Endodermal cell (in vitro differentiated cells): ENCODE measurements at regions not wholly inside any gene's neighbourhood (a gene's known extent, or its start where the extent isn't known, plus 50 kb on each side); places are given as distances from the start of the nearest gene placed in this dataset.
"Not testable (repeated sequence)": the region's sequence is repeated elsewhere in the genome, so short reads cannot be mapped to it uniquely, and the experiment has no call there.

ENCODE experiments used
- DNase-seq: peaks from one replicate; pipeline ENCODE4 v3.0.0-alpha.2; 2017
- H3K27ac ChIP-seq: 2 replicates; pipeline ENCODE4 v1.5.1; 2013; ENCODE audit warnings: mild to moderate bottlenecking, low read depth, low read length, moderate library complexity
- H3K27me3 ChIP-seq: 2 replicates; pipeline ENCODE4 v1.6.1; 2013; ENCODE audit warnings: mild to moderate bottlenecking, low read length, moderate library complexity; ENCODE audit not compliant: insufficient read depth, control insufficient read depth, poor library complexity, severe bottlenecking
- H3K36me3 ChIP-seq: 2 replicates; pipeline ENCODE4 v1.7.0; 2013; ENCODE audit warnings: mild to moderate bottlenecking, low read length, moderate library complexity; ENCODE audit not compliant: control insufficient read depth, insufficient read depth
- H3K4me1 ChIP-seq: one replicate; pipeline ENCODE4 v1.7.0; 2013; ENCODE audit warnings: low read length; ENCODE audit not compliant: control insufficient read depth, insufficient read depth
- H3K4me3 ChIP-seq: 2 replicates; pipeline ENCODE4 v1.5.1; 2013; ENCODE audit warnings: mild to moderate bottlenecking, low read length, moderate library complexity
- H3K9ac ChIP-seq: 2 replicates; pipeline ENCODE4 v1.6.1; 2013; ENCODE audit warnings: mild to moderate bottlenecking, low read length, moderate library complexity; ENCODE audit not compliant: poor library complexity, severe bottlenecking; ENCODE audit errors: extremely low read depth
- H3K9me3 ChIP-seq: 2 replicates; pipeline ENCODE4 v1.6.1; 2013; ENCODE audit warnings: mild to moderate bottlenecking, low read length, moderate library complexity; ENCODE audit not compliant: control insufficient read depth
- H3K27ac Mint-ChIP-seq: 2 replicates; pipeline ENCODE4 v1.8.0; 2020; ENCODE audit warnings: mixed read lengths
- H3K27me3 Mint-ChIP-seq: 2 replicates; pipeline ENCODE4 v1.8.0; 2021; ENCODE audit warnings: mild to moderate bottlenecking, mixed read lengths; ENCODE audit not compliant: insufficient read depth
- H3K36me3 Mint-ChIP-seq: 2 replicates; pipeline ENCODE4 v1.8.0; 2020; ENCODE audit warnings: low read depth, mixed read lengths
- H3K4me1 Mint-ChIP-seq: 2 replicates; pipeline ENCODE4 v1.8.0; 2020; ENCODE audit warnings: mixed read lengths
- H3K4me3 Mint-ChIP-seq: 2 replicates; pipeline ENCODE4 v1.8.0; 2020; ENCODE audit warnings: mild to moderate bottlenecking, moderate library complexity, mixed read lengths
- H3K9me3 Mint-ChIP-seq: 2 replicates; pipeline ENCODE4 v1.8.0; 2020; ENCODE audit warnings: mild to moderate bottlenecking, mixed read lengths
- WGBS, 2 experiments: methylation state at CpG; one replicate each; pipeline versions ENCODE4 v1.1.5 to v1.1.7; 2013; ENCODE audit warnings: missing lambda C conversion rate in 2 of 2, mixed read lengths in 1 of 2; ENCODE audit not compliant: insufficient coverage in 1 of 2, insufficient read length in 1 of 2; 5-methylcytosine and 5-hydroxymethylcytosine counted together
- TF ChIP-seq, protein P1 (sequence below): fragments of 200-600 bp; sonication (generic); conservative IDR thresholded peaks from 2 replicates; pipeline ENCODE4 v1.5.0; 2021; ENCODE audit warnings: antibody characterized with exemption, mild to moderate bottlenecking

DNA sequence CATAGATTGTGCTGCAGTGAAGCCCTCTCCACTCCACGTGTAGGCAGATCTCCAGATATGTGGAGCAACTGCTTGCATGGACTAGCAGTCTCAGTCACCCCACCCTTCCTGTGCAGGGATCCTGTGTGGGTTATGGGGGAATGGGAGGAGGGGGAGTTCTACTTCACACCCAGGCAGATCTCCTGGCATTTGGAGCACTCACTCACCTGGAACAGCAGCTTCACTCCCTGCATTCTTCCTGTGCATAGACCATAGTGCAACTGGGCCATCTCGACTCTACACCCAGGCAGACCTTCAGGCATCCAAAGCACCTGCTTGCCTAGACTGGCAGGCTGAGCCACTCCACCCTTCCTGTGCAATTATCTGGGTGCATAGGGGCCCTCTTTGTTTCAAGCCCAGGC lies 96.0 kb upstream of the PCED1B start:
- DNase-seq, result no peak
- no peak overlapping the region for H3K27ac Mint-ChIP-seq
- TF ChIP-seq, protein P1, sequence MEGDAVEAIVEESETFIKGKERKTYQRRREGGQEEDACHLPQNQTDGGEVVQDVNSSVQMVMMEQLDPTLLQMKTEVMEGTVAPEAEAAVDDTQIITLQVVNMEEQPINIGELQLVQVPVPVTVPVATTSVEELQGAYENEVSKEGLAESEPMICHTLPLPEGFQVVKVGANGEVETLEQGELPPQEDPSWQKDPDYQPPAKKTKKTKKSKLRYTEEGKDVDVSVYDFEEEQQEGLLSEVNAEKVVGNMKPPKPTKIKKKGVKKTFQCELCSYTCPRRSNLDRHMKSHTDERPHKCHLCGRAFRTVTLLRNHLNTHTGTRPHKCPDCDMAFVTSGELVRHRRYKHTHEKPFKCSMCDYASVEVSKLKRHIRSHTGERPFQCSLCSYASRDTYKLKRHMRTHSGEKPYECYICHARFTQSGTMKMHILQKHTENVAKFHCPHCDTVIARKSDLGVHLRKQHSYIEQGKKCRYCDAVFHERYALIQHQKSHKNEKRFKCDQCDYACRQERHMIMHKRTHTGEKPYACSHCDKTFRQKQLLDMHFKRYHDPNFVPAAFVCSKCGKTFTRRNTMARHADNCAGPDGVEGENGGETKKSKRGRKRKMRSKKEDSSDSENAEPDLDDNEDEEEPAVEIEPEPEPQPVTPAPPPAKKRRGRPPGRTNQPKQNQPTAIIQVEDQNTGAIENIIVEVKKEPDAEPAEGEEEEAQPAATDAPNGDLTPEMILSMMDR, result no peak
- WGBS, 2 experiments, result 97% methylated on average over 2 of the region's 2 CpGs; no CpG with 5 or more reads in 1 of the 2 experiments
- peaks cover 9% of the 10 kb centered on the region for H3K9me3 Mint-ChIP-seq
- no peaks in the 10 kb centered on the region for H3K27me3 Mint-ChIP-seq
- Histone ChIP-seq H3K36me3 (no peaks in the 10 kb centered on the region), H3K4me3 (no peak overlapping the region), H3K4me1 (no peaks in the 10 kb centered on the region), H3K9ac (no peak overlapping the region), H3K27ac (no peak overlapping the region), H3K9me3 (no peaks in the 10 kb centered on the region), H3K27me3 (no peaks in the 10 kb centered on the region)
- no peaks in the 10 kb centered on the region for H3K36me3 Mint-ChIP-seq
- H3K4me1 Mint-ChIP-seq, result peaks cover 9% of the 10 kb centered on the region
- H3K4me3 Mint-ChIP-seq, result no peak overlapping the region

DNA sequence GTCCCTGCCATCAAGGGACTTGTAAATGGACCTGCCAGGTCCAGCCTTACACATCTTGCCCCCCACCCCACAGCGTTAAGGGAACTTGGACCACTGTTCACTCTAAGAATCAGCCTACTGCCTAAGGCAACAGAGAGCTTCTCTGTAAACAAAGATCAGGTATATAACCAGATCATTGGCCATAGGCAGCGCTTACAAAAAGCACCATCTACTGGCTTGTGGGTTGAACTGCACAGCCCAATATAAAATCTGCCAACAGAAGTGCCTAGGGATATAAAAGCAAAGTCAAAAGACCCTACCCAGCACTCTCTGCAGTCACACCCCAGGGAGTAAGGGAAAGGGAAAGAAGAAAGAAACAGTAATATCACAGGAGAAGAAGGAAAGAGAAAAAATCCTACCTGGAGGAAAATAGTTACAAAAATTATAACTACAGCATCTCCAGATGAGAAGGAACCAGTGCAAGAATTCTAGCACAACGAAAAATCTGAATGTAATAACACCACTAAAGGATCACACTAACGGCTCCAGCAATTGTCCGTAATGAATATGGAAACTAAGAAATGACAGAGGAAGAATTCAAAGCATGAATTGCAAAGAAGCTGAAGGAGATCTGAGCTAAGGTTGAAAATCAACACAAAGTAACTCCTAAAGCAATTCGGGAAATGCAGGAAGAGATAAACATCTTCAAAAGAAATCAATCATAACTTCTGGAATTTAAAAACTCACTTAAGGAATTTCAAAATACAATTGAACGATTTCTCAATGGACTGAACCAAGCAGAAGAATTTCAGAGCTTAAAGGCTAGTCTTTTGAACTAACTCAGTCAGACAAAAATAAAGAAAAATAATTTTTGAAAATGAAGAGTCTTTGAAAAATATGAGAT lies 95.2 kb upstream of the PCED1B start:
- Mint-ChIP-seq H3K9me3 (peaks cover 10% of the 10 kb centered on the region), H3K36me3 (no peaks in the 10 kb centered on the region), H3K27me3 (no peaks in the 10 kb centered on the region), H3K27ac (no peak overlapping the region), H3K4me3 (no peak overlapping the region), H3K4me1 (peaks cover 9% of the 10 kb centered on the region)
- Histone ChIP-seq H3K9me3 (no peaks in the 10 kb centered on the region), H3K9ac (no peak overlapping the region), H3K36me3 (no peaks in the 10 kb centered on the region), H3K27ac (no peak overlapping the region), H3K27me3 (no peaks in the 10 kb centered on the region), H3K4me1 (no peaks in the 10 kb centered on the region), H3K4me3 (no peak overlapping the region)
- TF ChIP-seq, protein P1, result peak; percentile 89
- peak; percentile 87 for DNase-seq
- 61 to 100% methylated on average over 1 to 7 of the region's 7 CpGs for WGBS, 2 experiments

- no peaks in the 10 kb centered on the region for H3K27me3 Mint-ChIP-seq
- peaks cover 22% of the 10 kb centered on the region for H3K9me3 Mint-ChIP-seq
- Histone ChIP-seq H3K4me1 (no peaks in the 10 kb centered on the region), H3K9ac (no peak overlapping the region), H3K9me3 (no peaks in the 10 kb centered on the region), H3K36me3 (no peaks in the 10 kb centered on the region), H3K27ac (no peak overlapping the region), H3K27me3 (no peaks in the 10 kb centered on the region), H3K4me3 (no peak overlapping the region)
- DNase-seq, result no peak
- H3K27ac Mint-ChIP-seq, result no peak overlapping the region
- H3K4me3 Mint-ChIP-seq, result no peak overlapping the region
- H3K36me3 Mint-ChIP-seq, result no peaks in the 10 kb centered on the region
- TF ChIP-seq, protein P1, result no peak
- H3K4me1 Mint-ChIP-seq, result peaks cover 9% of the 10 kb centered on the region
Measured at GRCh38 chr12:46985816-46986215, 93.6 kb upstream of the PCED1B start.

DNA sequence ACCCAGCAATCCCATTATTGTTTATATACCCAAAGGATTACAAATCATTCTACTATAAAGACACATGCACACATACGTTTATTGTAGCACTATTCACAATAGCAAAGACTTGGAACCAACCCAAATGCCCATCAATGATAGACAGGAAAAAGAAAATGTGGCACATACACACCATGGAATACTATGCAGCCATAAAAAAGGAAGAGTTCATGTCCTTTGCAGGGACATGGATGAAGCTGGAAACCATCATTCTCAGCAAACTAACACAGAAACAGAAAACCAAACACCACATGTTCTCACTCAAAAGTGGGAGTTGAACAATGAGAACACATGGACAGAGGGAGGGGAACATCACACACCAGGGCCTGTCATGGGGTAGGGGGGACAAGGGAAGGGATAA lies 91.3 kb upstream of the PCED1B start:
- not testable (repeated sequence) for H3K27ac ChIP-seq, H3K9ac ChIP-seq, H3K36me3 Mint-ChIP-seq, H3K4me1 Mint-ChIP-seq, H3K36me3 ChIP-seq, H3K4me1 ChIP-seq, H3K9me3 ChIP-seq, H3K27me3 ChIP-seq, H3K27me3 Mint-ChIP-seq, H3K4me3 Mint-ChIP-seq, H3K4me3 ChIP-seq, H3K27ac Mint-ChIP-seq, DNase-seq
- 93% methylated on average over 1 of the region's 1 CpG; no CpG with 5 or more reads in 1 of the 2 experiments for WGBS, 2 experiments
- H3K9me3 Mint-ChIP-seq, result peaks cover 40% of the 10 kb centered on the region
